Gastroesophageal sphincter (tissue), 3 donors: ENCODE measurements at regions not wholly inside any gene's neighbourhood (a gene's known extent, or its start where the extent isn't known, plus 50 kb on each side); places are given as distances from the start of the nearest gene placed in this dataset.

Source experiments
- EP300 ChIP-seq: sonication (generic); formaldehyde crosslinking; IDR thresholded peaks from one replicate; pipeline ENCODE4 v1.6.1; 2017; ENCODE audit warnings: antibody characterized with exemption, mild to moderate bottlenecking
- POLR2AphosphoS5 ChIP-seq: sonication (generic); formaldehyde crosslinking; IDR thresholded peaks from one replicate; pipeline ENCODE4 v1.6.1; 2017; ENCODE audit warnings: antibody characterized with exemption
- TF ChIP-seq, protein P1 (sequence below), 4 experiments: fragments of 200-600 bp in 2 of 4; fragments of 450-650 bp in 2 of 4; sonication (generic) in 1 of 4; IDR thresholded peaks; one replicate each; pipeline ENCODE4 v1.5.1; 2017 to 2019; ENCODE audit warnings: antibody characterized with exemption in 4 of 4, mild to moderate bottlenecking in 2 of 4, moderate library complexity in 2 of 4

DNA sequence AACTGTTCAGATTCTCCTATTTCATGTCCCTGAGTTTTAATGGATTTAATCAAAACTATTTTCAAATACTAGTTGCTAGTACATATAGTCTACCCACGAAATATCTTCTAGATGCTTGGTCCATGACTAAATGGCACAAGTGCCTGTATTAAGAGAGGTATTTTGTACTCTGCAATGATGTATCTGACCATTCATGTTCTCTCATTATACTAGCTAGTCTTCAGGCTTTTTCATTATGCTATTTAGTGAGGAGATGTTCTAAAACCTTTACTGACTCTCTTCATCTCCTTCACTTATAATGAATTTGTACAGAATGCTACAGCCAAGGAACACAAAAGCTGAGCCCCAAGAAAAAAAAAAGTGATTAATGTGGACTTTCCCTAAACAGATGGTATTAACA lies 222.5 kb downstream of the AHR start:
- TF ChIP-seq, protein P1, sequence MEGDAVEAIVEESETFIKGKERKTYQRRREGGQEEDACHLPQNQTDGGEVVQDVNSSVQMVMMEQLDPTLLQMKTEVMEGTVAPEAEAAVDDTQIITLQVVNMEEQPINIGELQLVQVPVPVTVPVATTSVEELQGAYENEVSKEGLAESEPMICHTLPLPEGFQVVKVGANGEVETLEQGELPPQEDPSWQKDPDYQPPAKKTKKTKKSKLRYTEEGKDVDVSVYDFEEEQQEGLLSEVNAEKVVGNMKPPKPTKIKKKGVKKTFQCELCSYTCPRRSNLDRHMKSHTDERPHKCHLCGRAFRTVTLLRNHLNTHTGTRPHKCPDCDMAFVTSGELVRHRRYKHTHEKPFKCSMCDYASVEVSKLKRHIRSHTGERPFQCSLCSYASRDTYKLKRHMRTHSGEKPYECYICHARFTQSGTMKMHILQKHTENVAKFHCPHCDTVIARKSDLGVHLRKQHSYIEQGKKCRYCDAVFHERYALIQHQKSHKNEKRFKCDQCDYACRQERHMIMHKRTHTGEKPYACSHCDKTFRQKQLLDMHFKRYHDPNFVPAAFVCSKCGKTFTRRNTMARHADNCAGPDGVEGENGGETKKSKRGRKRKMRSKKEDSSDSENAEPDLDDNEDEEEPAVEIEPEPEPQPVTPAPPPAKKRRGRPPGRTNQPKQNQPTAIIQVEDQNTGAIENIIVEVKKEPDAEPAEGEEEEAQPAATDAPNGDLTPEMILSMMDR (IDR thresholded peaks at IDR 0.05): no peak
- TF ChIP-seq EP300 (no peak), POLR2AphosphoS5 (no peak)
